ENCODE measurements at regions not wholly inside any gene's neighbourhood (a gene's known extent, or its start where the extent isn't known, plus 50 kb on each side); places are given as distances from the start of the nearest gene placed in this dataset.
"Not testable (repeated sequence)": the region's sequence is repeated elsewhere in the genome, so short reads cannot be mapped to it uniquely, and the experiment has no call there.

- Histone ChIP-seq H3K27me3 (ENCODE audit: control insufficient read depth in 1 of 2, insufficient read depth in 2 of 2, low read length in 1 of 2) (no peaks in the 10 kb centered on the region), H3K4me1 (ENCODE audit: control insufficient read depth in 1 of 2, insufficient read depth in 2 of 2, low read length in 2 of 2) (no peaks in the 10 kb centered on the region), H3K9me3 (ENCODE audit: control insufficient read depth, low read length) (no peaks in the 10 kb centered on the region), H3K4me3 (ENCODE audit: low read length in 2 of 2) (no peak overlapping the region), H3K27ac (ENCODE audit: low read depth in 1 of 2, low read length in 2 of 2) (no peak overlapping the region), H3K36me3 (ENCODE audit: control insufficient read depth in 1 of 2, insufficient read depth in 2 of 2, low read length in 1 of 2) (no peaks in the 10 kb centered on the region)
- no peak for DNase-seq
- intact Hi-C loops (cut with DNase I) = no loop called here
- ATAC-seq (ENCODE audit: low FRiP score) = no peak
- WGBS, 2 donors = 67% methylated on average over 7 of the region's 7 CpGs
Observed at GRCh38 chr10:6788731-6789130, 208.7 kb upstream of the PRKCQ start.

GRCh38 chr10:6788231-6788630 is 208.2 kb upstream of the PRKCQ start:
- intact Hi-C loops (cut with DNase I) = no loop called here
- H3K9me3 ChIP-seq (ENCODE audit: control insufficient read depth, low read length) = peaks cover 2% of the 10 kb centered on the region
- no peaks in the 10 kb centered on the region for H3K36me3 ChIP-seq (ENCODE audit: control insufficient read depth in 1 of 2, insufficient read depth in 2 of 2, low read length in 1 of 2)
- H3K27me3 ChIP-seq (ENCODE audit: control insufficient read depth in 1 of 2, insufficient read depth in 2 of 2, low read length in 1 of 2) = no peaks in the 10 kb centered on the region
- no peaks in the 10 kb centered on the region for H3K4me1 ChIP-seq (ENCODE audit: control insufficient read depth in 1 of 2, insufficient read depth in 2 of 2, low read length in 2 of 2)
- DNase-seq = no peak
- 73% methylated on average over 5 of the region's 5 CpGs for WGBS, 2 donors
- no peak overlapping the region for H3K4me3 ChIP-seq (ENCODE audit: low read length in 2 of 2)
- no peak for ATAC-seq (ENCODE audit: low FRiP score)
- H3K27ac ChIP-seq (ENCODE audit: low read depth in 1 of 2, low read length in 2 of 2) = no peak overlapping the region

GRCh38 chr10:6787718-6788117 is 207.6 kb upstream of the PRKCQ start:
- Histone ChIP-seq H3K9me3 (ENCODE audit: control insufficient read depth, low read length) (peaks cover 2% of the 10 kb centered on the region), H3K36me3 (ENCODE audit: control insufficient read depth in 1 of 2, insufficient read depth in 2 of 2, low read length in 1 of 2) (no peaks in the 10 kb centered on the region), H3K27me3 (ENCODE audit: control insufficient read depth in 1 of 2, insufficient read depth in 2 of 2, low read length in 1 of 2) (no peaks in the 10 kb centered on the region), H3K4me3 (ENCODE audit: low read length in 2 of 2) (no peak overlapping the region), H3K4me1 (ENCODE audit: control insufficient read depth in 1 of 2, insufficient read depth in 2 of 2, low read length in 2 of 2) (no peaks in the 10 kb centered on the region), H3K27ac (ENCODE audit: low read depth in 1 of 2, low read length in 2 of 2) (no peak overlapping the region)
- WGBS, 2 donors = 92 to 93% methylated on average over 3 of the region's 3 CpGs
- no peak for DNase-seq
- intact Hi-C loops (cut with DNase I) = no loop called here
- no peak for ATAC-seq (ENCODE audit: low FRiP score)

GRCh38 chr10:6787091-6787490 is 207.0 kb upstream of the PRKCQ start:
- Histone ChIP-seq H3K27ac (ENCODE audit: low read depth in 1 of 2, low read length in 2 of 2) (no peak overlapping the region), H3K4me3 (ENCODE audit: low read length in 2 of 2) (no peak overlapping the region), H3K27me3 (ENCODE audit: control insufficient read depth in 1 of 2, insufficient read depth in 2 of 2, low read length in 1 of 2) (no peaks in the 10 kb centered on the region), H3K4me1 (ENCODE audit: control insufficient read depth in 1 of 2, insufficient read depth in 2 of 2, low read length in 2 of 2) (no peaks in the 10 kb centered on the region), H3K9me3 (ENCODE audit: control insufficient read depth, low read length) (peaks cover 2% of the 10 kb centered on the region), H3K36me3 (ENCODE audit: control insufficient read depth in 1 of 2, insufficient read depth in 2 of 2, low read length in 1 of 2) (no peaks in the 10 kb centered on the region)
- DNase-seq (no peak), ATAC-seq (ENCODE audit: low FRiP score) (no peak)
- WGBS, 2 donors = 82 to 83% methylated on average over 3 of the region's 3 CpGs
- intact Hi-C loops (cut with DNase I) = no loop called here

- Histone ChIP-seq H3K4me3 (ENCODE audit: low read length in 2 of 2) (no peak overlapping the region), H3K27ac (ENCODE audit: low read depth in 1 of 2, low read length in 2 of 2) (no peak overlapping the region), H3K27me3 (ENCODE audit: control insufficient read depth in 1 of 2, insufficient read depth in 2 of 2, low read length in 1 of 2) (no peaks in the 10 kb centered on the region), H3K4me1 (ENCODE audit: control insufficient read depth in 1 of 2, insufficient read depth in 2 of 2, low read length in 2 of 2) (no peaks in the 10 kb centered on the region), H3K36me3 (ENCODE audit: control insufficient read depth in 1 of 2, insufficient read depth in 2 of 2, low read length in 1 of 2) (no peaks in the 10 kb centered on the region), H3K9me3 (ENCODE audit: control insufficient read depth, low read length) (peaks cover 2% of the 10 kb centered on the region)
- WGBS, 2 donors = 10 to 11% methylated on average over 10 of the region's 10 CpGs
- ATAC-seq (ENCODE audit: low FRiP score) = no peak
- intact Hi-C loops (cut with DNase I) = no loop called here
- DNase-seq = no peak
Observed at GRCh38 chr10:6786579-6787031, 206.5 kb upstream of the PRKCQ start.

GRCh38 chr10:6784429-6784828 is 204.4 kb upstream of the PRKCQ start:
- intact Hi-C loops (cut with DNase I); H3K9me3 ChIP-seq (ENCODE audit: control insufficient read depth, low read length): not testable (repeated sequence)
- WGBS, 2 donors = 91 to 93% methylated on average over 8 of the region's 8 CpGs

GRCh38 chr10:6783471-6783870 is 203.4 kb upstream of the PRKCQ start:
- Histone ChIP-seq H3K36me3 (ENCODE audit: control insufficient read depth in 1 of 2, insufficient read depth in 2 of 2, low read length in 1 of 2) (no peaks in the 10 kb centered on the region), H3K4me3 (ENCODE audit: low read length in 2 of 2) (no peak overlapping the region), H3K9me3 (ENCODE audit: control insufficient read depth, low read length) (peaks cover 2% of the 10 kb centered on the region), H3K27ac (ENCODE audit: low read depth in 1 of 2, low read length in 2 of 2) (no peak overlapping the region), H3K4me1 (ENCODE audit: control insufficient read depth in 1 of 2, insufficient read depth in 2 of 2, low read length in 2 of 2) (no peaks in the 10 kb centered on the region), H3K27me3 (ENCODE audit: control insufficient read depth in 1 of 2, insufficient read depth in 2 of 2, low read length in 1 of 2) (peaks cover 0 to 2% of the 10 kb centered on the region in 2 donors)
- DNase-seq (no peak), ATAC-seq (ENCODE audit: low FRiP score) (no peak)
- intact Hi-C loops (cut with DNase I) = no loop called here
- 85 to 92% methylated on average over 1 of the region's 1 CpG for WGBS, 2 donors

More at GRCh38 chr10:6784429-6784828, 204.4 kb upstream of the PRKCQ start:
- not testable (repeated sequence) for DNase-seq; H3K27me3 ChIP-seq (ENCODE audit: control insufficient read depth in 1 of 2, insufficient read depth in 2 of 2, low read length in 1 of 2); ATAC-seq (ENCODE audit: low FRiP score); H3K4me3 ChIP-seq (ENCODE audit: low read length in 2 of 2); H3K4me1 ChIP-seq (ENCODE audit: control insufficient read depth in 1 of 2, insufficient read depth in 2 of 2, low read length in 2 of 2); H3K27ac ChIP-seq (ENCODE audit: low read depth in 1 of 2, low read length in 2 of 2); H3K36me3 ChIP-seq (ENCODE audit: control insufficient read depth in 1 of 2, insufficient read depth in 2 of 2, low read length in 1 of 2)

GRCh38 chr10:6782378-6782777 is 202.3 kb upstream of the PRKCQ start:
- H3K36me3 ChIP-seq (ENCODE audit: control insufficient read depth in 1 of 2, insufficient read depth in 2 of 2, low read length in 1 of 2) = no peaks in the 10 kb centered on the region
- no peak for DNase-seq
- H3K27me3 ChIP-seq (ENCODE audit: control insufficient read depth in 1 of 2, insufficient read depth in 2 of 2, low read length in 1 of 2) = peaks cover 0 to 2% of the 10 kb centered on the region in 2 donors
- no peak overlapping the region for H3K4me3 ChIP-seq (ENCODE audit: low read length in 2 of 2)
- H3K4me1 ChIP-seq (ENCODE audit: control insufficient read depth in 1 of 2, insufficient read depth in 2 of 2, low read length in 2 of 2) = no peaks in the 10 kb centered on the region
- no peak overlapping the region for H3K27ac ChIP-seq (ENCODE audit: low read depth in 1 of 2, low read length in 2 of 2)
- peaks cover 2% of the 10 kb centered on the region for H3K9me3 ChIP-seq (ENCODE audit: control insufficient read depth, low read length)
- 16 to 19% methylated on average over 2 of the region's 2 CpGs for WGBS, 2 donors
- intact Hi-C loops (cut with DNase I) = no loop called here
- no peak for ATAC-seq (ENCODE audit: low FRiP score)

- intact Hi-C loops (cut with DNase I) = no loop called here
- H3K4me1 ChIP-seq (ENCODE audit: control insufficient read depth in 1 of 2, insufficient read depth in 2 of 2, low read length in 2 of 2) = no peaks in the 10 kb centered on the region
Observed at GRCh38 chr10:6781133-6781770, 201.2 kb upstream of the PRKCQ start.

More at GRCh38 chr10:6781133-6781770, 201.2 kb upstream of the PRKCQ start:
- no peak overlapping the region for H3K4me3 ChIP-seq (ENCODE audit: low read length in 2 of 2)
- peaks cover 0 to 2% of the 10 kb centered on the region in 2 donors for H3K27me3 ChIP-seq (ENCODE audit: control insufficient read depth in 1 of 2, insufficient read depth in 2 of 2, low read length in 1 of 2)
- H3K9me3 ChIP-seq (ENCODE audit: control insufficient read depth, low read length) = peaks cover 2% of the 10 kb centered on the region
- ATAC-seq (ENCODE audit: low FRiP score) (no peak), DNase-seq (no peak)
- H3K36me3 ChIP-seq (ENCODE audit: control insufficient read depth in 1 of 2, insufficient read depth in 2 of 2, low read length in 1 of 2) = no peaks in the 10 kb centered on the region
- no peak overlapping the region for H3K27ac ChIP-seq (ENCODE audit: low read depth in 1 of 2, low read length in 2 of 2)
- WGBS, 2 donors = 30 to 31% methylated on average over 3 of the region's 3 CpGs
